Liver (tissue), 3 donors: ENCODE measurements at regions not wholly inside any gene's neighbourhood (a gene's known extent, or its start where the extent isn't known, plus 50 kb on each side); places are given as distances from the start of the nearest gene placed in this dataset.

ENCODE experiments used
- CTCF ChIP-seq: fragments of 150-350 bp; IDR thresholded peaks from 2 replicates; pipeline ENCODE4 v1.5.1; 2017; ENCODE audit warnings: improper control_type of control experiment, low read depth, low read length; ENCODE audit not compliant: missing input control
- GABPA ChIP-seq, 2 donors: IDR thresholded peaks in 1 of 2; conservative IDR thresholded peaks in 1 of 2; 2 replicates each; pipeline ENCODE4 v1.6.1; 2016; ENCODE audit warnings: antibody characterized with exemption in 2 of 2, mild to moderate bottlenecking in 1 of 2, moderate library complexity in 1 of 2
- HNF4G ChIP-seq: IDR thresholded peaks from 2 replicates; pipeline ENCODE4 v1.6.1; 2016; ENCODE audit warnings: antibody characterized with exemption
- JUND ChIP-seq, 2 donors: IDR thresholded peaks; 2 replicates each; pipeline ENCODE4 v1.6.1; 2016; ENCODE audit warnings: antibody characterized with exemption in 2 of 2
- REST ChIP-seq: IDR thresholded peaks from 2 replicates; pipeline ENCODE4 v1.6.1; 2016; ENCODE audit warnings: antibody characterized with exemption, mild to moderate bottlenecking
- RXRA ChIP-seq, 2 donors: IDR thresholded peaks; 2 replicates each; pipeline ENCODE4 v1.6.1; 2017 to 2018; ENCODE audit warnings: antibody characterized with exemption in 2 of 2, mild to moderate bottlenecking in 1 of 2
- SP1 ChIP-seq: IDR thresholded peaks from 2 replicates; pipeline ENCODE4 v1.6.1; 2018; ENCODE audit warnings: antibody characterized with exemption, mild to moderate bottlenecking
- TAF1 ChIP-seq: conservative IDR thresholded peaks from 2 replicates; pipeline ENCODE4 v1.6.1; 2016; ENCODE audit warnings: antibody characterized with exemption, mild to moderate bottlenecking
- donor health status: healthy.
- donor health status: healthy.

- TF ChIP-seq RXRA (IDR thresholded peaks at IDR 0.05) (no peak), CTCF (no peak), HNF4G (no peak), TAF1 (no peak), REST (no peak), GABPA (IDR thresholded peaks at IDR 0.05 in 1 of 2, conservative IDR thresholded peaks at IDR 0.05 in 1 of 2) (no peak), SP1 (no peak), JUND (IDR thresholded peaks at IDR 0.05) (no peak)
Measured at GRCh38 chr5:158430798-158431167, 571.8 kb upstream of the CLINT1 start.
